ENCODE measurements at regions not wholly inside any gene's neighbourhood (a gene's known extent, or its start where the extent isn't known, plus 50 kb on each side); places are given as distances from the start of the nearest gene placed in this dataset.
A peak's percentile ranks its signal among the peaks of the same experiment; 100 is the strongest.

- TF ChIP-seq GATA2 (IDR thresholded peaks at IDR 0.05; ENCODE audit: low read depth, low read length): no peak
Observed at GRCh38 chr1:99133756-99134500, 129.3 kb upstream of the PLPPR5 start.

DNA sequence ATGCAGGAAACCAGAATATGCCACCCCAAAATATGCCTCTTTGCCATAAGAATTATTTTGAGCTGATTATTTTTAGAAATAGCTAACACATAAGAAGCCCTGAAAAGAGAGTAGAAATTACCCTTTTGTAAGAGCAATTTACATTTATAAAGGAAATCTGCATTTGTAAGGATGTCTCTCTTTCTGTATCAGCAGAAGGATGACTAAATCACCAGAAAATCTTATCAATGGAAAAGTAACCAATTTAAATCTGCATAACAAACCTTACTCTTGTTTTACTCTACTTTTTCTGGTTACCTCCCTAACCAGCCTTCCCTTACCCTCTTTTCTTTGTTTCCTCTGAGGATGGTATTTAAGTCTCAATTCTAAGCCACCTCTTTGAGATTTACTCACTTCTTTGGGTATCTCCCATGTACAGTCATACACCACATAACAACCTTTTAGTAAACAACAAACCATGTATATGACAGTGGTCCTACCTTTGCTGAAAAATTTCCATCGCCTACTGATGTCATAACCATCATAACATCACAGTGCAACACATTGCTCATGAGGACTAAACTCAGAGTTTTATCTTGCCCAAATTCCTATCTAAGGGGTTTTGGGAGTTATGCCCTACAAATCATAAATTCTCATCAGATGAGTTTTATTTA lies 126.6 kb upstream of the PLPPR4 start:
- TF ChIP-seq GATA2 (IDR thresholded peaks at IDR 0.05; ENCODE audit: low read depth, low read length): no peak
- TF ChIP-seq GATA3 (IDR thresholded peaks at IDR 0.05; ENCODE audit: low read depth, low read length): no peak

GRCh38 chr1:99139876-99140275 lies 124.4 kb upstream of the PLPPR4 start:
- TF ChIP-seq GATA3 (IDR thresholded peaks at IDR 0.05; ENCODE audit: low read depth, low read length): no peak
- no peak for TF ChIP-seq GATA2 (IDR thresholded peaks at IDR 0.05; ENCODE audit: low read depth, low read length)

DNA sequence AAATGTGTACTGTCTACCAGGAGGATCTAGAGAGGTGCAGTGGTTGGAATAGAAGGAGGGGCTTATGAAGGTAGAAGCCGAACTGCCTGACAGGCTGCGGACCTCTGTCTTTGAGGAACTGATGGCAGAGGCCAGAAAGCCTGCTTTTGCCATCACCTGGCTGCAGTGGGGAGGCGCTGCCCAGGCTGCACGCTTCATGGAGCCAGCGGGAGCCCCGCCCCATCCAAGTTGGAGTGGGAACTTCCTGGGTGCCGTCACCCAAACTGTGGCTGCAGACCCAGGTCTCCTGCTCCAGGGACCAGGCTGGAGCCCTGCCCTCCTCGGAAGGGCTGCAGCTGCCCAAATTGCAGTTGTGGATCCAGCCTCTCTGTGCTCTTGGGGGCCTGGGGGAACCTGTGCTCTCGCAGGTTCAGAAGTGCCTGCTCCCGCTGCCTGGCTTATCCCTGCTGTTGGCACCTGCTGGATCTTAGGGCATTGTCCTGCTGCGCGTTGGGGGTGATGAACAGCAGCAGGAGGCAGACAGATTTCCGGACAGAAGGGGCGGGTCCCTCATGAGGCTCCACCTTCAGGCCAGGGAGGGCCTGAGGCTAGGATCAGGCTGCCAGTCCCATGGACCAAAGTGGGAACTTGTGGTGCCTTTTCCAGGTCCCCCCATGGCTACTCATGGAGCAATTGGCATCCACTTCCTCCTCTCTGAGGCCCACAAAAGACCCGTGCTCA lies 118.0 kb upstream of the PLPPR4 start:
- TF ChIP-seq GATA2 (IDR thresholded peaks at IDR 0.05; ENCODE audit: low read depth, low read length) (no peak), GATA3 (IDR thresholded peaks at IDR 0.05; ENCODE audit: low read depth, low read length) (no peak)

DNA sequence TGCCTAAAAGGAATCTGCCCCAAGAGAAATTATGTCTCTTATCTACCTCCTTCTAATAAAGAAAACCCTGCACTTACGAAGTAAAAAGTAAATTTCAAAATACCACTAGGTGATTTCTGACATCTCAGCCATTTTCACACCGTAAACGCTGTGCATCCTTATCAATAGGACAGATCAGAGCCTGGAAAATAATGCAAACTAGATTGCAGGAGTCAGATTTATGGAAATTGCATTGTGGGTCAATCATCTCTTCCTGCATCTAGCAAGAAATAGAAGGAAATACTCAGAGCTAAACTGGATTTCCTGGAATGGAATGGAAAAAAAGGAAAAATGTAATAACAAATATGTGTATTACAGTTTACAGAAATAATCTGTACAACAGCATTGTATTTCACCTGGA lies 114.3 kb upstream of the PLPPR4 start:
- TF ChIP-seq GATA2 (IDR thresholded peaks at IDR 0.05; ENCODE audit: low read depth, low read length): peak; percentile 73
- TF ChIP-seq GATA3 (IDR thresholded peaks at IDR 0.05; ENCODE audit: low read depth, low read length): peak; percentile 75

DNA sequence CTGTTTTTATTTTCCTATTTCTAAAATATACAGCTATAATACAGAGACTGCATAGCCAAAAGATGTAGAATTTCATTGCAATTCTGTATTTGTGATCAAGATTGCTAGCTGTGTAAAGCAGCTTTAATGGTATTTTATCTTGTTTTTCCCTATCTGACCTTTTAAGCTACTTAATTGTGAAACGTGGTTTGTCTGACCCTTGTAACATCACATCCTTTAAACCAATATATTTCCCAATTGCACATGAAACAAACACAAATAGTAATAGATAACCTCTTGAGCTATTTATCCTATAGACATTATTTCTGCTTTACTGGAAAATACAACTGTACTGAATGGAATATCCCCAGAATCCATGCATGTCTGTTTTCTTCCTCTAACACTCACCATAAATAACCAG lies 112.2 kb upstream of the PLPPR4 start:
- TF ChIP-seq GATA2 (IDR thresholded peaks at IDR 0.05; ENCODE audit: low read depth, low read length) (no peak), GATA3 (IDR thresholded peaks at IDR 0.05; ENCODE audit: low read depth, low read length) (no peak)

DNA sequence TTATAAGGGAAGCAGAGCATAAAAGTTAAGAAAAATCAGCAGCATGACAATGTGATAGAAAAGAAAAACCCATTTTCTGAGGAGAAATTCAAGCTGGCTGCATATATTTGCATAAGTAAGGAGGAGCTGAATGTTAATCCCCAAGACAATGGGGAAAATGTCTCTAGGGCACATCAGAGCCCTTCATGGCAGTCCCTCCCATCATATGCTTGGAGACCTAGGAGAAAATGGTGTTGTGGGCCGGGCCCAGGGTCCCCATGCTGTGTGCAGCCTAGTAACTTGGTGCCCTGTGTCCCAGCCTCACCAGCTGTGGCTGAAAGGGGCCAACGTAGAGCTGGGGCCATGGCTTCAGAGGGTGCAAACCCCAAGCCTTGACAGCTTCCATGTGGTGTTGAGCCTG lies 100.6 kb upstream of the PLPPR4 start:
- TF ChIP-seq GATA3 (IDR thresholded peaks at IDR 0.05; ENCODE audit: low read depth, low read length): no peak
- TF ChIP-seq GATA2 (IDR thresholded peaks at IDR 0.05; ENCODE audit: low read depth, low read length): no peak

- no peak for TF ChIP-seq GATA2 (IDR thresholded peaks at IDR 0.05; ENCODE audit: low read depth, low read length)
- TF ChIP-seq GATA3 (IDR thresholded peaks at IDR 0.05; ENCODE audit: low read depth, low read length): no peak
Observed at GRCh38 chr1:99170516-99170915, 93.8 kb upstream of the PLPPR4 start.

DNA sequence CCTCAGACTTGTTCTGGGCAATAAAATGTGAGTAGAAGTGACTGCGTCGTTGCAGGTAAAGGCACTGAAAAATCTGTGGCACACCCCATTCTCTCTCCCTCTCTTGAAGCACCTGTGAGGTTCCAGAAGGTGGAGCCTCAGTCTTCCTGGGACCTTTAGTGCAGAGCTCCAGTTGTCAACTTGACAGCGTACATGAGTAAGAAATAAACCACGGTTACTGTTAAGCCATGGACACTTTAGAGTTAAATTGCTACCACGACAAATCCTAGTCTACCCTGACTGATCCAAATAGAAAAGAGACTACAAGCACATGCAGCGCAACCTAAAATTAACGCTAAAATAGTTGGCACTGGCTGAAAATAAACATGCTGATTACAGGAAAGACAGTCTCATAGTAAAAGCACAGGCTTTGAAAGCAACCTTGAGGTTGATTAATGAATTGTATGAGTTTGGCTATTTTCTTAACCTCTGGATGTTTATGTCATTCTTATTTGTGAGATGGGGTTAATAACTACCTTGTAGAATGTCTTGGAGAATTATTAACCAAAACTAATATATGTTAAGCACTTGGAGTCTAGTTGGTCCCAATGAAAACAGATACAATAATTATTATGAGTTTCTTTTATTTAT lies 93.0 kb upstream of the PLPPR4 start:
- no peak for TF ChIP-seq GATA3 (IDR thresholded peaks at IDR 0.05; ENCODE audit: low read depth, low read length)
- no peak for TF ChIP-seq GATA2 (IDR thresholded peaks at IDR 0.05; ENCODE audit: low read depth, low read length)

DNA sequence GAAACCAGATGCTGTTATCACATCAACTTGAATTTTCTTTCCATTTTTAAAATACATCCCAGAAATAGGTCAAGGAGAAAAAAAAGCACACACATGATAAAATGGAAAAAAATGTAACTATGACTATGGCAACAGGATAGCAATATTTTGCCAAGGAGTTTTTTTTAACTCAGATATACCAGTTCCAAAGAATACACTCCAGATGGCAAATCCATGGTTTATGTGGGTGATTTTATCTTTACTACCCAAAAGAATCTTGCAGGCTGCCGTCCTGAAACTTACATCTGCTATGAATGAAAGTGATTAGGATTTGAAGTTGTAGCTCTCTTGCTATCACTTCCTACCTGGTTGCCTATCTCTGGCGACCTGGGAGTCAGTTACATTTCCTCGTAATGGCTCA lies 91.0 kb upstream of the PLPPR4 start:
- TF ChIP-seq GATA2 (IDR thresholded peaks at IDR 0.05; ENCODE audit: low read depth, low read length): no peak
- TF ChIP-seq GATA3 (IDR thresholded peaks at IDR 0.05; ENCODE audit: low read depth, low read length): 0 out of 2 replicates have a peak, but pooled peaks have one; percentile 35

DNA sequence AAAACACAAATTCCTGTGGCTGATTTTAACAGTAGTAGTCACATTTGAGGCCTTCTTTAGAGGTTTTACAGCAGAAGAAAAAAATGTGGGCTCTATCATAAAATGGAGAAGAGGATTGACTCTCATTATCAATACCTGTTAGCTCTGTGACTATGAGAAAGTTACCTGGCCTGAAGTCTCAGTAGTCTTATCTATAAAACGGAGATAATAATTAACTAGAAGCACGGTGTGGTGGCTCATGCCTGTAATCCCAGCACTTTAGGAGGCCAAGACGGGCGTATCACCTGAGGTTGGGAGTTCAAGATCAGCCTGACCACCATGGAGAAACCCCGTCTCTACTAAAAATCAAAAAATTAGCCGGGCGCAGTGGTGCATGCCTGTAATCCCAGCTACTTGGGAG lies 90.4 kb upstream of the PLPPR4 start:
- TF ChIP-seq GATA3 (IDR thresholded peaks at IDR 0.05; ENCODE audit: low read depth, low read length) (no peak), GATA2 (IDR thresholded peaks at IDR 0.05; ENCODE audit: low read depth, low read length) (no peak)

DNA sequence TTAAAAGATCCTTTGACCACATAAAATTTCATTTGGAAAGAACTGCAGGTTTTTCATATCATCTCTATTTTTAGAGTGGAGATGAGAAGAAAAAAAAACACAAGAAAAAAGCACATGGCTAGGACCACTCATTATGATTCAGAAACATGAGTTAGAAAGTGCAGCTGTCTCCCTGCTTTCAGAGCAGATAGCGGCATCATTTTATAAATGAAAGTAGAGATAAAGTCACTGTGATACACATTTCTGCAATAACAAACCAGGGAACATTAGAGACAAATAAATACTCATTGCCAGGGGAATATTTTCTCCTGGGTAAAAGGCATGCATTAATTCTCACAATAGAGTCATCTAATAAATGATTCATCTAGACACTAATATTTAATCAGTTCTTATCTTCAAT lies 87.5 kb upstream of the PLPPR4 start:
- TF ChIP-seq GATA3 (IDR thresholded peaks at IDR 0.05; ENCODE audit: low read depth, low read length) (peak; percentile 39; the same call in 1 of the 2 replicates), GATA2 (IDR thresholded peaks at IDR 0.05; ENCODE audit: low read depth, low read length) (no peak; the same call in 1 of the 2 replicates)

GRCh38 chr1:99177465-99177864 lies 86.8 kb upstream of the PLPPR4 start:
- TF ChIP-seq GATA3 (IDR thresholded peaks at IDR 0.05; ENCODE audit: low read depth, low read length): no peak
- TF ChIP-seq GATA2 (IDR thresholded peaks at IDR 0.05; ENCODE audit: low read depth, low read length): no peak

DNA sequence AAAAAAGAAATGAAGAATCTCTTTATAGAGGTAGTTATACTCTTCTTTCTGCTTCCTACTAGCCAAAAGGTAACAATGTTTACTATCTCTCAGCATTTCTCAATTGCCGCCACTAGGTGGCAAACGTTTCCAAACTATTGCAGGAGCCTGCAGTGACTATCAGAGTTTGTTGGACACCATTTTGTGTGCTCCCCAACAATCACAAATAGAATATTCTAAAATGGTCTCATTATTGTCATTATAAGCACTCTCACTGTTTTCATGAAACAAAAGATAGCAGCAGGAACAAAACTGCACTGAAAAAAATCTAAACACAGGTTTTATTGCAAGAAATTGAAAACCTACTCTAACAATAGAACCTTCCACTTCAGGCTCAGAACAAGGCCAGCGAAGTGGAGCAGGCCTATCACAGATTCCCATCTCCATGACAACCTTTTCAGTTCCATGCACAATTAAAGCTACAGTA lies 83.9 kb upstream of the PLPPR4 start:
- peak; percentile 65 for TF ChIP-seq GATA2 (IDR thresholded peaks at IDR 0.05; ENCODE audit: low read depth, low read length)
- TF ChIP-seq GATA3 (IDR thresholded peaks at IDR 0.05; ENCODE audit: low read depth, low read length): peak; percentile 59

Data from SH-SY5Y (cell line).